ENCODE measurements at regions not wholly inside any gene's neighbourhood (a gene's known extent, or its start where the extent isn't known, plus 50 kb on each side); places are given as distances from the start of the nearest gene placed in this dataset.
"Not testable (repeated sequence)": the region's sequence is repeated elsewhere in the genome, so short reads cannot be mapped to it uniquely, and the experiment has no call there.

DNA sequence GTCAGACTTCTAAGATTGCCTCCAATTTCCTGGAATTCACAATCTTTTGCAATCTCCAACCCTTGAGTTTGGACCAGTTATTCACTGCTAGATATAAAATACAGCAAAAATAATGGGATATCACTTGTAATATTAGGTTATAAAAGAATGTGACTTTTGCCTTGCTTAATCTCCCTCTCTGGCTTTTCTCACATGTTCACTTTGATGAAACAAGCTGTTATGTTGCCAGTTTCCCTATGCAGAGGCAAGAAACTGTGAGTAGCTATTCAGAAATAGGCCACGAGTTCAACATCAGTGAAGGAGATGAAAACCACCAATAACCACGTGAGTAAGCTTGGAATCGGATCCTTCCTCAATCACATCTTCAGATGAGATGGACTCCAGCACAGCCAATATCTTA lies 842.7 kb downstream of the RNF144A start:
- TF ChIP-seq, protein P1, sequence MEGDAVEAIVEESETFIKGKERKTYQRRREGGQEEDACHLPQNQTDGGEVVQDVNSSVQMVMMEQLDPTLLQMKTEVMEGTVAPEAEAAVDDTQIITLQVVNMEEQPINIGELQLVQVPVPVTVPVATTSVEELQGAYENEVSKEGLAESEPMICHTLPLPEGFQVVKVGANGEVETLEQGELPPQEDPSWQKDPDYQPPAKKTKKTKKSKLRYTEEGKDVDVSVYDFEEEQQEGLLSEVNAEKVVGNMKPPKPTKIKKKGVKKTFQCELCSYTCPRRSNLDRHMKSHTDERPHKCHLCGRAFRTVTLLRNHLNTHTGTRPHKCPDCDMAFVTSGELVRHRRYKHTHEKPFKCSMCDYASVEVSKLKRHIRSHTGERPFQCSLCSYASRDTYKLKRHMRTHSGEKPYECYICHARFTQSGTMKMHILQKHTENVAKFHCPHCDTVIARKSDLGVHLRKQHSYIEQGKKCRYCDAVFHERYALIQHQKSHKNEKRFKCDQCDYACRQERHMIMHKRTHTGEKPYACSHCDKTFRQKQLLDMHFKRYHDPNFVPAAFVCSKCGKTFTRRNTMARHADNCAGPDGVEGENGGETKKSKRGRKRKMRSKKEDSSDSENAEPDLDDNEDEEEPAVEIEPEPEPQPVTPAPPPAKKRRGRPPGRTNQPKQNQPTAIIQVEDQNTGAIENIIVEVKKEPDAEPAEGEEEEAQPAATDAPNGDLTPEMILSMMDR (IDR thresholded peaks at IDR 0.05; ENCODE audit: control insufficient read depth, extremely low read depth, insufficient read depth), result no peak

DNA sequence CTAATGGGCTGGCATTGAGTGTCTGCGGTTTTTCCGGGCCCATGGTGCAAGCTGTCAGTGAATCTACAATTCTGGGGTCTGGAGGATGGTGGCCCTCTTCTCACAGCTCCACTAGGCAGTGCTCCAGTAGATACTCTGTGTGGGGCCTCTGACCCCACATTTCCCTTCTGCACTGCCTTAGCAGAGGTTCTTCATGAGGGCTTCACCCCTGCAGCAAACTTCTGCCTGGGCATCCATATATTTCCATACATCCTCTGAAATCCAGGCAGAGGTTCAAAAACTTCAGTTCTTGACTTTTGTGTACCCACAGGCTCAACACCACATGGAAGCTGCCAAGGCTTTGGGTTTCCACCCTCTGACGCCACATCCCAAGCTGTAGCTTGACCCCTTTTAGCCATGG lies 846.2 kb downstream of the RNF144A start:
- not testable (repeated sequence) for DNase-seq (ENCODE audit: low read depth); H3K4me3 ChIP-seq (ENCODE audit: low read depth, low read length)

More for the DNA sequence above, 842.7 kb downstream of the RNF144A start:
- H3K4me3 ChIP-seq (ENCODE audit: low read depth, low read length), result no peak overlapping the region
- DNase-seq (ENCODE audit: low read depth), result no peak

DNA sequence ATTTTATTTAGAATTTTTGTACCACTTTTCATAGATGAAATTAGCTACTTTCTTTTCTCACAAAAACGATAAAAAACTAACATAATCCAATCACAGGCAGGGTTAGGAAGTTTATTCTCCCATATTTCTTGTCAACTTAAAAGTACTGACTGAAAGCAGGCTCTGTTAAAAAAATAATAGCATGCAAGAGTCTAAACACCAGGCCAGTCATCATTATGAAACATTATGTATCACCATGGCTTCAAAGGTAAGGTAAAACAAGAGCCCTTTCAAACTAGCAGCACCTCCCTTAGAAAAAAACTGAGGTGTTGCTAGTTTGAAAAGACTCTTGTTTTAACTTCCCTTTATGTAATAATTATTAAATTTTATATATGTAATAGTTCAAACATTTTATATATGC lies 848.0 kb downstream of the RNF144A start:
- no peak for DNase-seq (ENCODE audit: low read depth)
- TF ChIP-seq, protein P1 (IDR thresholded peaks at IDR 0.05; ENCODE audit: control insufficient read depth, extremely low read depth, insufficient read depth), result no peak
- H3K4me3 ChIP-seq (ENCODE audit: low read depth, low read length), result no peak overlapping the region

DNA sequence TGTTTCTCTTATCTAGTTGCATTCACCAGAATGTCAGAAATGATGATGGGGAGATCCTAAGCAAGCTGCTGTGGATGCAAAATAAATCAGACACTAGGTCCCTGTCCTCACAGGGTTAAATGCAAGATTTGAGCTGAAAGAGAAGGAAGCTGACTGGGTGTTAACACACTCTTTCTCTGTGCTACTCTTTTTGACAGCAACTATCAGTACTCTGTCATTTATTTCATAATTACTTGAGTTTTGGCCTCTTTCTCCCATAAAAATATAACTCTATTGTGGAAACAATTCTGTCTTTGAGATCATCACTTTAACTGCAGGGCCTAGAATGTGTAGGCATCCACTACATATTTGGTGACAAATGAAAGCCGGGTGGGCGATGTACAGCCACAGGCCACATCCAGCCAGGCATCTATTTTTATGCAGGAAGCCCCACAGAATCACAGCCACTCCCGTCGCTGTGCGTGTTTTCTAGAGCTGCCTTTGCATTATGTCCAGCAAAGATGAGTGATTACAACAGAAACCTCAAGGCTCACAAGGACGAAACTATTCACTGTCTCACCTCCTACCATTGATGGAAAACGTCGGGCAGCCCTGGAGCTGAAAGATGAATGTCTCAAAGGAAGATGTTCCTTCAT lies 849.0 kb downstream of the RNF144A start:
- H3K4me3 ChIP-seq (ENCODE audit: low read depth, low read length), result no peak overlapping the region
- TF ChIP-seq, protein P1 (IDR thresholded peaks at IDR 0.05; ENCODE audit: control insufficient read depth, extremely low read depth, insufficient read depth), result no peak
- DNase-seq (ENCODE audit: low read depth), result no peak

DNA sequence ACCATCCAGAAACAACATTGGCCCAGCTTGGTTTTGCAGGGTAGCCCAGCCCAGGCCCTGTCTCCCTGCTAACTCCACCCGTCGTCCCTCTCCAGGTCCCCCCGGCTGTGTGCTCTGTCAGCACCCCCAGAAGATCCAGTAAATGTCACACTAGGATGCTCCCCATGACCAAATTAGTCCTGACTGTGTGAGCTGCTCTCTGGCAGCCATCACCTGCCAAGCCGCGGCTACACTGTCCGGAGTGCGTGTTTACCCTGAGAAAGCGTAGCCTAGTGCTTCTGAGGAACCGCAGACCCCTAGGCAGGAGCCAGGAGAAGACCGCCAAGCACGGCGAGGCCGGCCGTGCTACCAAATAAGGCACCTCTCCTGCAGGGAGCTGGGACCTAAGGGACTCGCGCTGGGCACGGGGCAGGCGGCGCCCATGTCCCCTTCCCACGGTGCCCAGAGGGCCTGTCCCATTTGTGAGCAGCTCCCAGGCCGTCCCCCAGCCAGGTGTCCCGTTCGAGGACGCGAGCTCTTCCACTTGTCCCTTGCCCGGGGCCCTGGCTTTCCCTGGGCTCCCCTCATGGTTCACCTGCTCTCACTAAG lies 849.9 kb downstream of the RNF144A start:
- DNase-seq (ENCODE audit: low read depth), result no peak
- TF ChIP-seq, protein P1 (IDR thresholded peaks at IDR 0.05; ENCODE audit: control insufficient read depth, extremely low read depth, insufficient read depth), result no peak
- no peak overlapping the region for H3K4me3 ChIP-seq (ENCODE audit: low read depth, low read length)

DNA sequence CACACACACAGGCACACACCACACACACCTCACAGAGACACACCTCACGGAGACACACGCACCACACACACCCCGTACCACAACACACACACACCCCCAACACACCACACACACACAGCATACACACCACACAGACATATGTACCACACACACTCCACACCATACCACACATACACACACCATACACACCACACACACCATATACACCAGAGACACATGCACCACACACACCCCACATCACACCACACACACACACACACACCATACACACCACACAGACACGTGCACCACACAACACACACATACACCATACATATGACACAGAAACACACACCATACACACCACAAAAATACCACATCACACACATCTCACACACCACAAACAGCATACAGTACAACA lies 850.7 kb downstream of the RNF144A start:
- H3K4me3 ChIP-seq (ENCODE audit: low read depth, low read length), result no peak overlapping the region
- DNase-seq (ENCODE audit: low read depth), result no peak
- TF ChIP-seq, protein P1 (IDR thresholded peaks at IDR 0.05; ENCODE audit: control insufficient read depth, extremely low read depth, insufficient read depth), result no peak

DNA sequence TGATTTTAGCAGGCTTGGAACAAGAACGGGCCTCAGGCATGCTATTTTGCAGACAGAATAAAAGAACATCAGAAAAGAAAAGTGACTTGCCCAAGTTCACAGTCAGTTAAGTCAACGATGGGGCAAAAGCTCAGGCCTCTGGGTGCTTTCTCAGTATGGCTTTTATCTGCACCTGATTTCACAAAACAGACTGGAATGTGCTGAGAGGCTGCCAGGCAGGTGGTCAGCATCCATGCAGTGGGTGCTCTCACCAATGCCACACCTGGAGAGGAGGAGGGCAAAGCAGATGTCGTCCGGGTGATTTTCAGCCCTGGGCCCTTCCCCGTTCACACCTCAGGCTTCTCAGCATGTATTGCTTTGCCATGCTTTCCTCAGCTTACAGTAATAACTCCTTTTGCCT lies 854.6 kb downstream of the RNF144A start:
- TF ChIP-seq, protein P1 (IDR thresholded peaks at IDR 0.05; ENCODE audit: control insufficient read depth, extremely low read depth, insufficient read depth), result no peak
- DNase-seq (ENCODE audit: low read depth), result no peak
- H3K4me3 ChIP-seq (ENCODE audit: low read depth, low read length), result no peak overlapping the region
